ENCODE measurements at regions not wholly inside any gene's neighbourhood (a gene's known extent, or its start where the extent isn't known, plus 50 kb on each side); places are given as distances from the start of the nearest gene placed in this dataset.

DNA sequence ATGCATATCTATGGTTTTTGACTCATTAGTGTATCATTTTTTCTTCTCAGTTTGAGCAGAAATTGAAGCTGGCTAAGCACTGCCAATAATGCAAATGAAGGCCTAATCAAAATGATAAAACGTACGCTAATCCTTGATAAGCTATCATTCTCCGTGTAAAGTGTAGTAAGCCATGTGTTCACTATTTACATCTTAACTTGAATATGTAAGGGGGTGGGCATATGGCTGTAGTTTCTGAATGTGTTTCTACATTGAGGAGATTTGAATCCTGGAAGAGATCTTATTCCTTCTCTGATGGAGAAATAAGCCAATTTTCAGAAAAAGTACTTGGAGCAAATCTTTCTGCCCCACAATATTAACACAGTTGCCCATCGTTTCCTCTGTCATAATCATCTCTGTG is 351.8 kb upstream of the ANO3 start:
- no peak for TF ChIP-seq CTCF (conservative IDR thresholded peaks at IDR 0.05; ENCODE audit: low read depth, low read length)
- no peak for TF ChIP-seq EZH2 (IDR thresholded peaks at IDR 0.05; ENCODE audit: borderline replicate concordance, low read depth, low read length, poor library complexity, severe bottlenecking)
